ENCODE measurements at regions not wholly inside any gene's neighbourhood (a gene's known extent, or its start where the extent isn't known, plus 50 kb on each side); places are given as distances from the start of the nearest gene placed in this dataset.

DNA sequence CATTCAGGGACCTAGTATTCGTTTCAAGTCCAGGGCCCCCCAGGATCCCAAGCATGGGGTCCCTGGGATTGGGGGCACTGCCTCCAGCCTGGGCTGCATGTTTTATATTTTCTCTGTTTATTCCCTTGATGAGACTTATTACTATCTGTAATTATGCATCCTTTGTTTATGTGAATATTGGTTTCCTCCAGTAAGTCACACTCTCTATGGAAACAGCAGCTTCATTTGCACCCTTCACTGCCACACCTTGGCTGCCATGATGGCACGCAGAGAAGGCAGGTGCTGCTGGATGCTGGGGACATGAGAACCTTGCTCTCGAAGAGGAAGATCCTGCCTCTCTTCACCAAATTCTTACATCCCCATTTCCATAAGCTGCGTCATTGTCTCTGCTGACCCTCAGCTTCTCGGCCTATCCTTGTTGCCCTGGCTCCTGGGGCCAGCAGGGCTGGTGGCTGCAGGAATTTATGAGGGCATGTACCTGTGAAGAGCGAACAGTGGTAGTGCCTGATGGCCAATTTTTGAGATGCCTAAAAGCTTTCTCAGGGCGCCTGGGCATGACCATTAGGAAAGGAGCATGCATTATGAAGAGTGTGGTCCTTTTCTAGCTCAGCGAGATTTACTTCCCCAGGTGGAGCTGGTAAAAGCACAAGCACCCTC is 479.3 kb upstream of the KLF6 start:
- TF ChIP-seq POLR2AphosphoS5 (IDR thresholded peaks at IDR 0.05) = no peak
- TF ChIP-seq, protein P1, sequence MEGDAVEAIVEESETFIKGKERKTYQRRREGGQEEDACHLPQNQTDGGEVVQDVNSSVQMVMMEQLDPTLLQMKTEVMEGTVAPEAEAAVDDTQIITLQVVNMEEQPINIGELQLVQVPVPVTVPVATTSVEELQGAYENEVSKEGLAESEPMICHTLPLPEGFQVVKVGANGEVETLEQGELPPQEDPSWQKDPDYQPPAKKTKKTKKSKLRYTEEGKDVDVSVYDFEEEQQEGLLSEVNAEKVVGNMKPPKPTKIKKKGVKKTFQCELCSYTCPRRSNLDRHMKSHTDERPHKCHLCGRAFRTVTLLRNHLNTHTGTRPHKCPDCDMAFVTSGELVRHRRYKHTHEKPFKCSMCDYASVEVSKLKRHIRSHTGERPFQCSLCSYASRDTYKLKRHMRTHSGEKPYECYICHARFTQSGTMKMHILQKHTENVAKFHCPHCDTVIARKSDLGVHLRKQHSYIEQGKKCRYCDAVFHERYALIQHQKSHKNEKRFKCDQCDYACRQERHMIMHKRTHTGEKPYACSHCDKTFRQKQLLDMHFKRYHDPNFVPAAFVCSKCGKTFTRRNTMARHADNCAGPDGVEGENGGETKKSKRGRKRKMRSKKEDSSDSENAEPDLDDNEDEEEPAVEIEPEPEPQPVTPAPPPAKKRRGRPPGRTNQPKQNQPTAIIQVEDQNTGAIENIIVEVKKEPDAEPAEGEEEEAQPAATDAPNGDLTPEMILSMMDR (IDR thresholded peaks at IDR 0.05) = no peak
